DOHH2 (cell line): ENCODE measurements at regions not wholly inside any gene's neighbourhood (a gene's known extent, or its start where the extent isn't known, plus 50 kb on each side); places are given as distances from the start of the nearest gene placed in this dataset.

Source experiments
- H3F3A ChIP-seq: fragments of 200-600 bp; sonication (generic), shearing (Covaris generic); 2 replicates; pipeline ENCODE4 v1.6.0; 2016; ENCODE audit warnings: antibody characterized with exemption, mild to moderate bottlenecking; ENCODE audit not compliant: control insufficient read depth, insufficient read depth
- H3K27ac ChIP-seq: fragments of 200-600 bp; sonication (generic); 2 replicates; pipeline ENCODE4 v1.5.1; 2014; ENCODE audit warnings: low read depth, mild to moderate bottlenecking, low read length, moderate library complexity
- H3K27me3 ChIP-seq: fragments of 200-600 bp; sonication (generic); 2 replicates; pipeline ENCODE4 v1.6.1; 2014; ENCODE audit warnings: mild to moderate bottlenecking, low read length, mixed read lengths; ENCODE audit not compliant: control insufficient read depth
- H3K36me3 ChIP-seq: fragments of 200-600 bp; sonication (generic); 2 replicates; pipeline ENCODE4 v1.6.1; 2014; ENCODE audit warnings: mild to moderate bottlenecking, low read length, moderate library complexity, mixed read lengths; ENCODE audit not compliant: control insufficient read depth
- H3K4me1 ChIP-seq: fragments of 200-600 bp; sonication (generic); 2 replicates; pipeline ENCODE4 v1.6.1; 2014; ENCODE audit warnings: mild to moderate bottlenecking, low read length, mixed read lengths; ENCODE audit not compliant: control insufficient read depth
- H3K4me2 ChIP-seq: fragments of 200-600 bp; sonication (generic); 2 replicates; pipeline ENCODE4 v1.6.0; 2014; ENCODE audit warnings: mild to moderate bottlenecking, low read length, moderate library complexity
- H3K4me3 ChIP-seq: fragments of 200-600 bp; sonication (generic); 2 replicates; pipeline ENCODE4 v1.5.1; 2014; ENCODE audit warnings: mild to moderate bottlenecking, low read length, mixed read lengths
- H3K79me2 ChIP-seq: fragments of 200-600 bp; sonication (generic); 2 replicates; pipeline ENCODE4 v1.6.1; 2014; ENCODE audit warnings: mild to moderate bottlenecking, low read length, mixed read lengths; ENCODE audit not compliant: control insufficient read depth
- H3K9me2 ChIP-seq: fragments of 200-600 bp; sonication (generic); replicated peaks from 2 replicates; pipeline ENCODE4 v1.6.1; 2014; ENCODE audit warnings: mild to moderate bottlenecking, low read length, mixed read lengths; ENCODE audit not compliant: control insufficient read depth
- H3K9me3 ChIP-seq: fragments of 200-600 bp; sonication (generic); 2 replicates; pipeline ENCODE4 v1.6.1; 2014; ENCODE audit warnings: antibody characterized with exemption, low read length, mixed read lengths; ENCODE audit not compliant: control insufficient read depth, insufficient read depth
- H4K20me1 ChIP-seq: fragments of 200-600 bp; sonication (generic); 2 replicates; pipeline ENCODE4 v1.6.0; 2014; ENCODE audit warnings: low read depth, mild to moderate bottlenecking, antibody characterized with exemption, low read length, moderate library complexity; ENCODE audit not compliant: control insufficient read depth, insufficient read depth
- EZH2phosphoT487 ChIP-seq: fragments of 200-600 bp; sonication (generic); IDR thresholded peaks from 2 replicates; pipeline ENCODE4 v1.6.1; 2017; ENCODE audit warnings: borderline replicate concordance, mild to moderate bottlenecking, antibody characterized with exemption, low read length, moderate library complexity, mixed read lengths
- TF ChIP-seq, protein P1 (sequence below): fragments of 200-600 bp; sonication (generic); IDR thresholded peaks from one replicate; pipeline ENCODE4 v1.5.1; 2014; ENCODE audit warnings: antibody characterized with exemption, mild to moderate bottlenecking, low read depth, low read length; ENCODE audit not compliant: poor library complexity, severe bottlenecking

DNA sequence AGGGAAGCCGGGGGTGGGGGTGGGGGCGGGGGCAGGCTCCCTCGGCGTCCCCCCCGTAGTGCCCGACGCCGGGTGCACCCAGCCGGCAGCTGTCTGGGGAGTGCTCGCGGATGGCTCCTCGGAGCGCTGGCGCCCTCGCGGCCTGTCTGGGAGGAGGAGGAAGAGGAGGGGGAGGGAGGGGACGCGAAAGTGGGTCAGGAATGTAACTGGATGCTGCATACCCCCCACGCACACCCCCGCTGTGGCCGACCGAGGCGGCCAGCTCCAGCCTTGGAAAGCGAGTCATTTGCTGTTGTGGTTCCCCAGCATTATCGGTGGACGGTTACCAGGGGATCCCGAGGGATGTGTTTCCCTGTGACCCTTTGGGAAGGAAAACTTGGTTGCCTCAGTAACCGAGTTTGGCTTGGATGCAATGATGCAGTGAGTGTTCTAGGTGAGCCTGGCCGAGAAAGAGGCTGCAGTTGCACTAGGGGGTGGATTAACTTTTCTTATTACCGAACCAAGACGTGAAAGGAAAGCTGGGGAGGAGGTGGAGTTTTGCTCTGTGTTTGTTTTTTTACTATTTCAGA, 55.2 kb upstream of the RREB1 start:
- H3F3A ChIP-seq = 0 out of 2 replicates have a peak, but pooled peaks cover 4% of the 10 kb centered on the region
- no peaks in the 10 kb centered on the region for H3K9me3 ChIP-seq
- H3K4me3 ChIP-seq = peak overlapping the region; percentile 71; the same call in 1 of the 2 replicates
- no peak overlapping the region for H3K27ac ChIP-seq
- 0 out of 2 replicates have a peak, but pooled peaks have one; percentile 34 for TF ChIP-seq EZH2phosphoT487
- TF ChIP-seq, protein P1, sequence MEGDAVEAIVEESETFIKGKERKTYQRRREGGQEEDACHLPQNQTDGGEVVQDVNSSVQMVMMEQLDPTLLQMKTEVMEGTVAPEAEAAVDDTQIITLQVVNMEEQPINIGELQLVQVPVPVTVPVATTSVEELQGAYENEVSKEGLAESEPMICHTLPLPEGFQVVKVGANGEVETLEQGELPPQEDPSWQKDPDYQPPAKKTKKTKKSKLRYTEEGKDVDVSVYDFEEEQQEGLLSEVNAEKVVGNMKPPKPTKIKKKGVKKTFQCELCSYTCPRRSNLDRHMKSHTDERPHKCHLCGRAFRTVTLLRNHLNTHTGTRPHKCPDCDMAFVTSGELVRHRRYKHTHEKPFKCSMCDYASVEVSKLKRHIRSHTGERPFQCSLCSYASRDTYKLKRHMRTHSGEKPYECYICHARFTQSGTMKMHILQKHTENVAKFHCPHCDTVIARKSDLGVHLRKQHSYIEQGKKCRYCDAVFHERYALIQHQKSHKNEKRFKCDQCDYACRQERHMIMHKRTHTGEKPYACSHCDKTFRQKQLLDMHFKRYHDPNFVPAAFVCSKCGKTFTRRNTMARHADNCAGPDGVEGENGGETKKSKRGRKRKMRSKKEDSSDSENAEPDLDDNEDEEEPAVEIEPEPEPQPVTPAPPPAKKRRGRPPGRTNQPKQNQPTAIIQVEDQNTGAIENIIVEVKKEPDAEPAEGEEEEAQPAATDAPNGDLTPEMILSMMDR = no peak
- peaks cover 23% of the 10 kb centered on the region for H3K4me1 ChIP-seq
- no peaks in the 10 kb centered on the region for H3K36me3 ChIP-seq
- no peaks in the 10 kb centered on the region for H4K20me1 ChIP-seq
- H3K4me2 ChIP-seq = peak overlapping the region; percentile 66
- no peaks in the 10 kb centered on the region for H3K9me2 ChIP-seq
- H3K27me3 ChIP-seq = peaks cover 31% of the 10 kb centered on the region
- H3K79me2 ChIP-seq = no peaks in the 10 kb centered on the region

DNA sequence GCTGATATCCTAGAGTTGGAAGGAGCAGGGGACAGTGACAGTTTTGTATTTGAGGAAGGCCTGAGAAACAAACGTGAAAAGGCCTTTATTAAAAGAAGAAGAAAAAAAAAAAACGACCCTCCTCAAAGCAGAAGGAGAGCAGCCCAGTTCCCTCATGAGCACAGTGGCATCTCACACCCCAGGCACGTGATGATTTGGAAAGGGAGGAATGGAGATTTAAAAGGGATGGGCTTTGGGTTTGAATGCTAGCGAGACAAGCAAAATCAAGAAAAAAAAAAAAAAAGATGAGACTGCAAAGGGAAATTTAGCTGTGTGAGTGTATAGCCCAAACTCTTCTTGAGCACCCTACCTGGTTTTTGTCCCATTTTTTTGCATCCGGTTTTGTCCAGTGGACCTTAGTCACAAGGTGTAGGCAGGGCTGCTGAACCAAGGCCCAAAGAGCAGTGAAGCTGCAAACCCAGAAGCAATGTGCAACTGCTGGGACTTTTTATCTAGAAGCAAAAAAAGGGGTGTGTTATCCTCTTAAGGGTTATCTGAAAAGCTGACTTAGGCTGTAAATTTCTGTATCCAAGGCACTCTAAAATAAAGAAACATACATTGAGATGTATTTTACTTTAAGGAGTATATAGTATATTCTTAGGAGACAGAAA, 54.5 kb upstream of the RREB1 start:
- H3K79me2 ChIP-seq = no peaks in the 10 kb centered on the region
- H4K20me1 ChIP-seq = no peaks in the 10 kb centered on the region
- no peak overlapping the region for H3K27ac ChIP-seq
- H3K4me2 ChIP-seq = no peak overlapping the region
- H3F3A ChIP-seq = 0 out of 2 replicates have a peak, but pooled peaks cover 2% of the 10 kb centered on the region
- H3K36me3 ChIP-seq = no peaks in the 10 kb centered on the region
- H3K9me2 ChIP-seq = no peaks in the 10 kb centered on the region
- peaks cover 31% of the 10 kb centered on the region for H3K27me3 ChIP-seq
- H3K4me1 ChIP-seq = peaks cover 23% of the 10 kb centered on the region
- no peaks in the 10 kb centered on the region for H3K9me3 ChIP-seq
- H3K4me3 ChIP-seq = no peak overlapping the region
- no peak for TF ChIP-seq EZH2phosphoT487
- TF ChIP-seq, protein P1 = no peak
